WTC11 (cell line): ENCODE measurements at regions not wholly inside any gene's neighbourhood (a gene's known extent, or its start where the extent isn't known, plus 50 kb on each side); places are given as distances from the start of the nearest gene placed in this dataset.

Experiments
- ATAC-seq: fragments of 200-7000 bp; cut with Tn5 transposase; 2 replicates; pipeline ENCODE4 v1.10.0; 2021; ENCODE audit warnings: mild to moderate bottlenecking, moderate library complexity
- CTCF ChIA-PET: fragments of 300-600 bp; sonication (Branson Sonifier 250); formaldehyde crosslinking; loops from one replicate; lab custom pipeline; 2021; ENCODE audit warnings: antibody characterized with exemption; lab: Charles Lee
- POLR2A ChIA-PET: fragments of 350-600 bp; sonication (Branson Sonifier 250); formaldehyde crosslinking; loops from one replicate; lab custom pipeline; 2021; ENCODE audit warnings: antibody characterized with exemption; lab: Charles Lee
- DNase-seq: peaks from one replicate; pipeline ENCODE4 v3.0.0; 2021; ENCODE audit warnings: low spot score
- H3K27ac Mint-ChIP-seq: 2 replicates; pipeline ENCODE4 v1.8.0; 2021; ENCODE audit warnings: mixed read lengths
- H3K27me3 Mint-ChIP-seq: 2 replicates; pipeline ENCODE4 v1.8.0; 2021; ENCODE audit warnings: low read depth, mild to moderate bottlenecking, moderate library complexity, mixed read lengths
- H3K36me3 Mint-ChIP-seq: 2 replicates; pipeline ENCODE4 v1.8.0; 2021; ENCODE audit warnings: mixed read lengths
- H3K4me1 Mint-ChIP-seq: 2 replicates; pipeline ENCODE4 v1.8.0; 2022; ENCODE audit warnings: mixed read lengths
- H3K4me3 Mint-ChIP-seq: 2 replicates; pipeline ENCODE4 v1.8.0; 2021; ENCODE audit warnings: mild to moderate bottlenecking, moderate library complexity, mixed read lengths
- H3K9me3 Mint-ChIP-seq: 2 replicates; pipeline ENCODE4 v1.8.0; 2021; ENCODE audit warnings: mixed read lengths
- CBFB ChIP-seq: sonication (generic); formaldehyde crosslinking; IDR thresholded peaks from 2 replicates; pipeline ENCODE4 v1.8.1; 2022; ENCODE audit warnings: mild to moderate bottlenecking, low read depth, missing genetic modification reagents
- ELF4 ChIP-seq: sonication (generic); formaldehyde crosslinking; IDR thresholded peaks from 2 replicates; pipeline ENCODE4 v1.8.1; 2022; ENCODE audit warnings: low read depth, mild to moderate bottlenecking, moderate library complexity, missing genetic modification reagents
- EMX1 ChIP-seq: fragments of 250-450 bp; sonication (Bioruptor Pico); IDR thresholded peaks from 2 replicates; pipeline ENCODE4 v1.8.0; 2021; ENCODE audit warnings: mild to moderate bottlenecking
- FOXP1 ChIP-seq: sonication (generic); formaldehyde crosslinking; IDR thresholded peaks from 2 replicates; pipeline ENCODE4 v1.8.0; 2022; ENCODE audit warnings: missing genetic modification reagents, mild to moderate bottlenecking, moderate library complexity, borderline replicate concordance
- JUN ChIP-seq: sonication (generic); formaldehyde crosslinking; IDR thresholded peaks from 2 replicates; pipeline ENCODE4 v1.8.0; 2023; ENCODE audit warnings: mild to moderate bottlenecking, missing genetic modification reagents
- KAT7 ChIP-seq: sonication (generic); formaldehyde crosslinking; IDR thresholded peaks from 2 replicates; pipeline ENCODE4 v1.8.1; 2023; ENCODE audit warnings: missing genetic modification reagents, mild to moderate bottlenecking, borderline replicate concordance
- NFYB ChIP-seq: sonication (generic); formaldehyde crosslinking; conservative IDR thresholded peaks from 2 replicates; pipeline ENCODE4 v1.8.0; 2022; ENCODE audit warnings: low read depth, missing genetic modification reagents
- SMAD4 ChIP-seq: sonication (generic); formaldehyde crosslinking; IDR thresholded peaks from 2 replicates; pipeline ENCODE4 v1.8.0; 2022; ENCODE audit warnings: mild to moderate bottlenecking, missing genetic modification reagents
- SOX15 ChIP-seq: fragments of 250-450 bp; sonication (Bioruptor Pico); IDR thresholded peaks from 2 replicates; pipeline ENCODE4 v1.9.0; 2021; ENCODE audit warnings: mild to moderate bottlenecking
- TCF7 ChIP-seq: sonication (generic); formaldehyde crosslinking; IDR thresholded peaks from 2 replicates; pipeline ENCODE4 v1.8.0; 2022; ENCODE audit warnings: mild to moderate bottlenecking, low read depth, missing genetic modification reagents, moderate library complexity
- ZNF138 ChIP-seq: sonication (generic); formaldehyde crosslinking; conservative IDR thresholded peaks from 2 replicates; pipeline ENCODE4 v1.8.1; 2022; ENCODE audit warnings: mild to moderate bottlenecking, moderate library complexity, missing genetic modification reagents
- ZNF423 ChIP-seq: fragments of 250-450 bp; sonication (Bioruptor Pico); IDR thresholded peaks from 2 replicates; pipeline ENCODE4 v2.1.2; 2022; ENCODE audit warnings: mild to moderate bottlenecking, moderate library complexity
- TF ChIP-seq, protein P1 (sequence below): fragments of 250-450 bp; sonication (Bioruptor Pico); IDR thresholded peaks from 2 replicates; pipeline ENCODE4 v1.9.0; 2021; ENCODE audit warnings: mild to moderate bottlenecking
- TF ChIP-seq, protein P2 (sequence below): fragments of 200-600 bp; IDR thresholded peaks from 2 replicates; pipeline ENCODE4 v1.8.0; 2022; ENCODE audit warnings: antibody characterized with exemption
- TF ChIP-seq, protein P3 (sequence below): sonication (generic); formaldehyde crosslinking; IDR thresholded peaks from 2 replicates; pipeline ENCODE4 v1.8.0; 2023; ENCODE audit warnings: missing genetic modification reagents, mild to moderate bottlenecking, borderline replicate concordance
- TF ChIP-seq, protein P4 (sequence below): fragments of 250-450 bp; sonication (Bioruptor Pico); IDR thresholded peaks from 2 replicates; pipeline ENCODE4 v2.1.2; 2022; ENCODE audit warnings: mild to moderate bottlenecking, moderate library complexity
- TF ChIP-seq, protein P5 (sequence below): sonication (generic); formaldehyde crosslinking; IDR thresholded peaks from 2 replicates; pipeline ENCODE4 v1.8.1; 2023; ENCODE audit warnings: mild to moderate bottlenecking, moderate library complexity, missing genetic modification reagents
- TF ChIP-seq, protein P6 (sequence below): sonication (generic); formaldehyde crosslinking; IDR thresholded peaks from 2 replicates; pipeline ENCODE4 v1.8.1; 2022; ENCODE audit warnings: low read depth, missing genetic modification reagents, borderline replicate concordance
- TF ChIP-seq, protein P7 (sequence below): sonication (generic); formaldehyde crosslinking; IDR thresholded peaks from 2 replicates; pipeline ENCODE4 v1.8.1; 2023; ENCODE audit warnings: mild to moderate bottlenecking, missing genetic modification reagents

DNA sequence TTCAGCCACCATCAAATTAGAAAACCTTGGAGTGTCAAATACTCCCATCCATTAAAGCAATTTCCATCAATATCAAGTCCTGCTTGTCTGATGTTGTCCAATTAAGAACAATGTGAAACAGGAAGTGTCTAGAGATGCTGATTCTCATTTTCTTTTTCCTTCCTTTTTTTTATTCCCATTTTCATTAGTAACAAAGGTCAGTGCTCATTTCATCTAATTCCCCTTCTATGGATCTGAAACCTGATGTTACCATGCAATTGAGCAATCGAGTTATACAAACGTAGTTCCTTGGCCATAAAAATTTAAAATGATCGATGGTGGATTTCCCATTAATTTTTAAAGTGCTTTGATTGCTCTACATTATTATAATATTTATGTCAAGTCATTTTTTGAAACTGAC lies 330.6 kb upstream of the ZC3H12C start:
- POLR2A ChIA-PET = no interaction called here
- TF ChIP-seq SMAD4 (CRISPR knock-in tag) (no peak), CBFB (CRISPR knock-in tag) (no peak), EMX1 (CRISPR knock-in tag) (no peak), ELF4 (no peak), FOXP1 (CRISPR knock-in tag) (no peak), KAT7 (no peak), ZNF138 (CRISPR knock-in tag) (no peak), TCF7 (no peak), NFYB (CRISPR knock-in tag) (no peak), JUN (no peak), SOX15 (CRISPR knock-in tag) (no peak)
- TF ChIP-seq, protein P1, sequence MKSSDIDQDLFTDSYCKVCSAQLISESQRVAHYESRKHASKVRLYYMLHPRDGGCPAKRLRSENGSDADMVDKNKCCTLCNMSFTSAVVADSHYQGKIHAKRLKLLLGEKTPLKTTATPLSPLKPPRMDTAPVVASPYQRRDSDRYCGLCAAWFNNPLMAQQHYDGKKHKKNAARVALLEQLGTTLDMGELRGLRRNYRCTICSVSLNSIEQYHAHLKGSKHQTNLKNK (CRISPR knock-in tag) = no peak
- TF ChIP-seq, protein P2, sequence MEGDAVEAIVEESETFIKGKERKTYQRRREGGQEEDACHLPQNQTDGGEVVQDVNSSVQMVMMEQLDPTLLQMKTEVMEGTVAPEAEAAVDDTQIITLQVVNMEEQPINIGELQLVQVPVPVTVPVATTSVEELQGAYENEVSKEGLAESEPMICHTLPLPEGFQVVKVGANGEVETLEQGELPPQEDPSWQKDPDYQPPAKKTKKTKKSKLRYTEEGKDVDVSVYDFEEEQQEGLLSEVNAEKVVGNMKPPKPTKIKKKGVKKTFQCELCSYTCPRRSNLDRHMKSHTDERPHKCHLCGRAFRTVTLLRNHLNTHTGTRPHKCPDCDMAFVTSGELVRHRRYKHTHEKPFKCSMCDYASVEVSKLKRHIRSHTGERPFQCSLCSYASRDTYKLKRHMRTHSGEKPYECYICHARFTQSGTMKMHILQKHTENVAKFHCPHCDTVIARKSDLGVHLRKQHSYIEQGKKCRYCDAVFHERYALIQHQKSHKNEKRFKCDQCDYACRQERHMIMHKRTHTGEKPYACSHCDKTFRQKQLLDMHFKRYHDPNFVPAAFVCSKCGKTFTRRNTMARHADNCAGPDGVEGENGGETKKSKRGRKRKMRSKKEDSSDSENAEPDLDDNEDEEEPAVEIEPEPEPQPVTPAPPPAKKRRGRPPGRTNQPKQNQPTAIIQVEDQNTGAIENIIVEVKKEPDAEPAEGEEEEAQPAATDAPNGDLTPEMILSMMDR = no peak
- TF ChIP-seq, protein P3, sequence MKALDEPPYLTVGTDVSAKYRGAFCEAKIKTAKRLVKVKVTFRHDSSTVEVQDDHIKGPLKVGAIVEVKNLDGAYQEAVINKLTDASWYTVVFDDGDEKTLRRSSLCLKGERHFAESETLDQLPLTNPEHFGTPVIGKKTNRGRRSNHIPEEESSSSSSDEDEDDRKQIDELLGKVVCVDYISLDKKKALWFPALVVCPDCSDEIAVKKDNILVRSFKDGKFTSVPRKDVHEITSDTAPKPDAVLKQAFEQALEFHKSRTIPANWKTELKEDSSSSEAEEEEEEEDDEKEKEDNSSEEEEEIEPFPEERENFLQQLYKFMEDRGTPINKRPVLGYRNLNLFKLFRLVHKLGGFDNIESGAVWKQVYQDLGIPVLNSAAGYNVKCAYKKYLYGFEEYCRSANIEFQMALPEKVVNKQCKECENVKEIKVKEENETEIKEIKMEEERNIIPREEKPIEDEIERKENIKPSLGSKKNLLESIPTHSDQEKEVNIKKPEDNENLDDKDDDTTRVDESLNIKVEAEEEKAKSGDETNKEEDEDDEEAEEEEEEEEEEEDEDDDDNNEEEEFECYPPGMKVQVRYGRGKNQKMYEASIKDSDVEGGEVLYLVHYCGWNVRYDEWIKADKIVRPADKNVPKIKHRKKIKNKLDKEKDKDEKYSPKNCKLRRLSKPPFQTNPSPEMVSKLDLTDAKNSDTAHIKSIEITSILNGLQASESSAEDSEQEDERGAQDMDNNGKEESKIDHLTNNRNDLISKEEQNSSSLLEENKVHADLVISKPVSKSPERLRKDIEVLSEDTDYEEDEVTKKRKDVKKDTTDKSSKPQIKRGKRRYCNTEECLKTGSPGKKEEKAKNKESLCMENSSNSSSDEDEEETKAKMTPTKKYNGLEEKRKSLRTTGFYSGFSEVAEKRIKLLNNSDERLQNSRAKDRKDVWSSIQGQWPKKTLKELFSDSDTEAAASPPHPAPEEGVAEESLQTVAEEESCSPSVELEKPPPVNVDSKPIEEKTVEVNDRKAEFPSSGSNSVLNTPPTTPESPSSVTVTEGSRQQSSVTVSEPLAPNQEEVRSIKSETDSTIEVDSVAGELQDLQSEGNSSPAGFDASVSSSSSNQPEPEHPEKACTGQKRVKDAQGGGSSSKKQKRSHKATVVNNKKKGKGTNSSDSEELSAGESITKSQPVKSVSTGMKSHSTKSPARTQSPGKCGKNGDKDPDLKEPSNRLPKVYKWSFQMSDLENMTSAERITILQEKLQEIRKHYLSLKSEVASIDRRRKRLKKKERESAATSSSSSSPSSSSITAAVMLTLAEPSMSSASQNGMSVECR (CRISPR knock-in tag) = no peak
- TF ChIP-seq, protein P4, sequence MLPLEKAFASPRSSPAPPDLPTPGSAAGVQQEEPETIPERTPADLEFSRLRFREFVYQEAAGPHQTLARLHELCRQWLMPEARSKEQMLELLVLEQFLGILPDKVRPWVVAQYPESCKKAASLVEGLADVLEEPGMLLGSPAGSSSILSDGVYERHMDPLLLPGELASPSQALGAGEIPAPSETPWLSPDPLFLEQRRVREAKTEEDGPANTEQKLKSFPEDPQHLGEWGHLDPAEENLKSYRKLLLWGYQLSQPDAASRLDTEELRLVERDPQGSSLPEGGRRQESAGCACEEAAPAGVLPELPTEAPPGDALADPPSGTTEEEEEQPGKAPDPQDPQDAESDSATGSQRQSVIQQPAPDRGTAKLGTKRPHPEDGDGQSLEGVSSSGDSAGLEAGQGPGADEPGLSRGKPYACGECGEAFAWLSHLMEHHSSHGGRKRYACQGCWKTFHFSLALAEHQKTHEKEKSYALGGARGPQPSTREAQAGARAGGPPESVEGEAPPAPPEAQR (CRISPR knock-in tag) = no peak
- TF ChIP-seq, protein P5, sequence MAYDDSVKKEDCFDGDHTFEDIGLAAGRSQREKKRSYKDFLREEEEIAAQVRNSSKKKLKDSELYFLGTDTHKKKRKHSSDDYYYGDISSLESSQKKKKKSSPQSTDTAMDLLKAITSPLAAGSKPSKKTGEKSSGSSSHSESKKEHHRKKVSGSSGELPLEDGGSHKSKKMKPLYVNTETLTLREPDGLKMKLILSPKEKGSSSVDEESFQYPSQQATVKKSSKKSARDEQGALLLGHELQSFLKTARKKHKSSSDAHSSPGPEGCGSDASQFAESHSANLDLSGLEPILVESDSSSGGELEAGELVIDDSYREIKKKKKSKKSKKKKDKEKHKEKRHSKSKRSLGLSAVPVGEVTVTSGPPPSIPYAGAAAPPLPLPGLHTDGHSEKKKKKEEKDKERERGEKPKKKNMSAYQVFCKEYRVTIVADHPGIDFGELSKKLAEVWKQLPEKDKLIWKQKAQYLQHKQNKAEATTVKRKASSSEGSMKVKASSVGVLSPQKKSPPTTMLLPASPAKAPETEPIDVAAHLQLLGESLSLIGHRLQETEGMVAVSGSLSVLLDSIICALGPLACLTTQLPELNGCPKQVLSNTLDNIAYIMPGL (CRISPR knock-in tag) = no peak
- no peak overlapping the region for H3K4me3 Mint-ChIP-seq

DNA sequence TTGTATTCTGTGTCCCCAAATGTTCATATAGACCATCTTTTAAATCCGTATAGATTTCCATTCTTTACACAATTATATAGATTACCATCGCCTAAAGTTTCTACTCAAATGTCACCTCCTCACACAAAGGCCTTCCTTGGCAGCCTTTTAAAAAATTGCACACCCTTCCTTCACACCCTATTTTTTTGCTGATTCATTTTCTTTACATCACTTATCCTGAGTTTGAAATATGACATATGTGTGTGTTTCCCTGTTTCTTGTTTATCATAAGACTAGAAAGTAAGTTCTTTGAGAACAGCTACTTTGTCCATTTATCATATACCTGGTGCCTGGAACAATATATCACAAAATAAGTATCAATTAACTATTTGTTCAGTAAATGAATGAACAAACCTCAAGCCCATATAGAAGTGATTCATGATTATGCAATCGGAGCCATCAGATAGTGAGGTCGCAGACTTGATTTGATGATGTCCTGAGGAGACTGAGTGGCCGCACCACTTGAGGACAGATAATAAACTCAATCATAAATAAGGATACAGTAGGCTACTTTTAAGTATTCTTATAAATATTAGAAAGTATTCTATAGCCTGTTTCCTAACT lies 327.4 kb upstream of the ZC3H12C start:
- CTCF ChIA-PET = no interaction called here
- POLR2A ChIA-PET = no interaction called here
- H3K4me1 Mint-ChIP-seq = peaks cover 12% of the 10 kb centered on the region
- H3K27me3 Mint-ChIP-seq = no peaks in the 10 kb centered on the region
- peaks cover 4% of the 10 kb centered on the region for H3K9me3 Mint-ChIP-seq
- TF ChIP-seq, protein P1 (CRISPR knock-in tag) = no peak
- TF ChIP-seq ZNF423 (CRISPR knock-in tag) = no peak
- TF ChIP-seq, protein P6, sequence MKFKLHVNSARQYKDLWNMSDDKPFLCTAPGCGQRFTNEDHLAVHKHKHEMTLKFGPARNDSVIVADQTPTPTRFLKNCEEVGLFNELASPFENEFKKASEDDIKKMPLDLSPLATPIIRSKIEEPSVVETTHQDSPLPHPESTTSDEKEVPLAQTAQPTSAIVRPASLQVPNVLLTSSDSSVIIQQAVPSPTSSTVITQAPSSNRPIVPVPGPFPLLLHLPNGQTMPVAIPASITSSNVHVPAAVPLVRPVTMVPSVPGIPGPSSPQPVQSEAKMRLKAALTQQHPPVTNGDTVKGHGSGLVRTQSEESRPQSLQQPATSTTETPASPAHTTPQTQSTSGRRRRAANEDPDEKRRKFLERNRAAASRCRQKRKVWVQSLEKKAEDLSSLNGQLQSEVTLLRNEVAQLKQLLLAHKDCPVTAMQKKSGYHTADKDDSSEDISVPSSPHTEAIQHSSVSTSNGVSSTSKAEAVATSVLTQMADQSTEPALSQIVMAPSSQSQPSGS = no peak
- TF ChIP-seq, protein P7, sequence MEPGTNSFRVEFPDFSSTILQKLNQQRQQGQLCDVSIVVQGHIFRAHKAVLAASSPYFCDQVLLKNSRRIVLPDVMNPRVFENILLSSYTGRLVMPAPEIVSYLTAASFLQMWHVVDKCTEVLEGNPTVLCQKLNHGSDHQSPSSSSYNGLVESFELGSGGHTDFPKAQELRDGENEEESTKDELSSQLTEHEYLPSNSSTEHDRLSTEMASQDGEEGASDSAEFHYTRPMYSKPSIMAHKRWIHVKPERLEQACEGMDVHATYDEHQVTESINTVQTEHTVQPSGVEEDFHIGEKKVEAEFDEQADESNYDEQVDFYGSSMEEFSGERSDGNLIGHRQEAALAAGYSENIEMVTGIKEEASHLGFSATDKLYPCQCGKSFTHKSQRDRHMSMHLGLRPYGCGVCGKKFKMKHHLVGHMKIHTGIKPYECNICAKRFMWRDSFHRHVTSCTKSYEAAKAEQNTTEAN (CRISPR knock-in tag) = no peak
- H3K36me3 Mint-ChIP-seq = no peaks in the 10 kb centered on the region
- DNase-seq (no peak), ATAC-seq (no peak)
- no peak overlapping the region for H3K4me3 Mint-ChIP-seq
- no peak overlapping the region for H3K27ac Mint-ChIP-seq

More for the DNA sequence above, 330.6 kb upstream of the ZC3H12C start:
- Mint-ChIP-seq H3K4me1 (peaks cover 12% of the 10 kb centered on the region), H3K27me3 (no peaks in the 10 kb centered on the region), H3K9me3 (peaks cover 13% of the 10 kb centered on the region), H3K27ac (no peak overlapping the region), H3K36me3 (no peaks in the 10 kb centered on the region)
- no peak for ATAC-seq
- DNase-seq = no peak
- CTCF ChIA-PET = no interaction called here
